ENCODE measurements at regions not wholly inside any gene's neighbourhood (a gene's known extent, or its start where the extent isn't known, plus 50 kb on each side); places are given as distances from the start of the nearest gene placed in this dataset.

DNA sequence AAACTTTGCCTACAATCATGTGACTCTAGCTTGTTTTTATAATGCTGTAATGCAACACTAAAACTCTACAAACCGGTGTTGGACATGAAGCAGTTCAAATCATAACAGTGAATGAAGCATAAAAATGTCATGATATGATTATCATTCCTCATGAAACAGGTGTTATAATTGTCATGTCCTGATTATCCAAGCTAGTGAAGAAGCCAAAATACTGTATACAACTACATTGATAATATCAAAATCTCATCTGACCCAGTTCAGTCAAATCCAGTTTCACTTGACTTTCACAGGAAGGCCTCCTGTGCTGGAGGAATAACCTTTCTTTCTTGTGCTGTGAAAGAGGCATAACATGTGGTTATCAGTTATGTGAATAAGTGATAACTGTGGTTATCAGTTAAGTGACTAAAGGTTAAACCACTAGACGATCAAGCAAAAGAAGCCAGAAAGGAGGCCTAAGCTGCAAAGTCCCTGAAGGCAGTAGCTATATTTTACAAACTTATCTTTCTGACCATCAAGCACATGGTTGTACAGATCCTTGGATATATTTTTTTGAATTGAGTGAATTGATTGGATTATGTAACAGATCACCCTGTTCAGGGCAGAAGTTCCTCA is 296.4 kb downstream of the TUSC7 start:
- H3K4me3 Mint-ChIP-seq = no peak overlapping the region
- peaks cover 0 to 16% (median 3%) of the 10 kb centered on the region in 6 donors for H3K9me3 Mint-ChIP-seq
- H3K4me1 Mint-ChIP-seq = peaks cover 0 to 5% of the 10 kb centered on the region in 2 donors
- H3K27ac Mint-ChIP-seq = no peak overlapping the region
- no peaks in the 10 kb centered on the region for H3K36me3 Mint-ChIP-seq
- peaks cover 0 to 2% (median 0%) of the 10 kb centered on the region in 3 donors for H3K27me3 Mint-ChIP-seq (ENCODE audit: low read depth in 3 of 3)
- no peak for DNase-seq

DNA sequence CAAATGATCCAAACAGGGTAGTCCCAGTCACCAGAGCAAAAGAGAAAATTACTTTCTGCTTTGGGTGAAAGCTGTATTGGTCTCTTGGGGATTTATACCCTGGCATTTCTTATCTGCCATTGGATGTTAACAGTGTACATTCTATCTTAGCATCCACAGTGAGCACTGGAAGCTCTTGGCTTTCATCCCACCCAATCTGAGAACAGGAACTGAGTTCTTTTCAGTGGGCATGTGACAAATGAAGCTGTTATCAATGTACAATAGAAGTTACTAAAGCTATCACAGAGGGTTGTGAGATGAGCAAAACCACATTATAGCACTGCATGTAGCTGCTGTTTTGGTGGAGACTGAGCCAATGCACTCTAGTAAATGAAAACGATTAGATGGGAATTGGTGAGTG is 300.7 kb downstream of the TUSC7 start:
- Mint-ChIP-seq H3K27me3 (ENCODE audit: low read depth in 3 of 3) (peaks cover 0 to 5% (median 2%) of the 10 kb centered on the region in 3 donors), H3K9me3 (peaks cover 0 to 12% (median 2%) of the 10 kb centered on the region in 6 donors), H3K27ac (no peak overlapping the region), H3K36me3 (no peaks in the 10 kb centered on the region), H3K4me1 (peaks cover 0 to 5% of the 10 kb centered on the region in 2 donors), H3K4me3 (no peak overlapping the region)
- DNase-seq = no peak

DNA sequence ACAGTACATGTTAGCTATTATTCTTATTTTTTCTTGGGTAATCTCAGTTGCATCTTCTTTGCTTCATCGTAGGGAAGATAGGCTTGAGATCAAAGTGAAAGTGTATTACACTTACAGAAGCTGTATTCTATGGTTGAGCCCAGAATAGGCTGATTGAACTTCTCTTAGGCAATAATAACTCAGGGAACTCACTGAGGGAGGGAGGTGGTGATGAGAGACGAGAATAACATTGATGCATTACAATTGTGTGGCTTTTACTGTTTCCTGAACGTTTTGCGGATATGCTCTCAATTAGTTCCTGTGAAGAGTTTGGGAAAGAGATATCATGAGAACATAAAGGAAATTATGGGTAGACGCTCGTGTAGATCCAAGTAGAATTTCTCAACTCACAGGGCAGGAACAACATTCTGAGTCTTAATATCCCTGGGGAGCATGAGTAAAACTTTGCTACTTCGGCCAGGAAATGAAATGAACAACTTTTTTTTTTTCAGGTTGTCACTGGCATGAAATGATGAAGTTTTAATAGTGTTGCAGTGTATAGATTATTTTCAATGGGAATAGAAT is 302.2 kb downstream of the TUSC7 start:
- peaks cover 0 to 5% (median under 1%) of the 10 kb centered on the region in 3 donors for H3K27me3 Mint-ChIP-seq (ENCODE audit: low read depth in 3 of 3)
- no peak overlapping the region for H3K4me3 Mint-ChIP-seq
- peaks cover 0 to 12% (median under 1%) of the 10 kb centered on the region in 6 donors for H3K9me3 Mint-ChIP-seq
- H3K27ac Mint-ChIP-seq = no peak overlapping the region
- no peaks in the 10 kb centered on the region for H3K36me3 Mint-ChIP-seq
- H3K4me1 Mint-ChIP-seq = no peaks in the 10 kb centered on the region
- no peak for DNase-seq

DNA sequence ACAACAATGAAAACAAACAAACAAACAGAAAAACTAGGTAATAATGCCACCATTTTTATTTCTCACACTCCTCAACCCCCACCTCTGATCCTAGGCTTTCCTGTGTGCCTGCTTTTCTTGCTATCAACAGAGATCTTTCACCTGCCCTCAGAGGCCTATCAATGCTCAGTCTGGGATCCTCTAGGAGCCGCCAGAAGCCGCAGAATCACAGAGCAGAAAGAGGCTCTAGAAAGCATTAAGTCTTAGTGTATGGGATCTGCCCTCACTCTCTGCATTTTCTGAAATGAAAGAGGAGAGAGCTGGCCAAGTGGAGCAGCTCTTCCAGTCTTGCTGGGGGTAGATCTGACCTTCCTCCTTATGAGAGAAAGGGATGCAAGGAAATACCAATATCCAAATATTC is 306.8 kb downstream of the TUSC7 start:
- no peak for DNase-seq
- Mint-ChIP-seq H3K4me3 (no peak overlapping the region), H3K4me1 (no peaks in the 10 kb centered on the region), H3K9me3 (peaks cover 0 to 13% (median 4%) of the 10 kb centered on the region in 6 donors), H3K27ac (no peak overlapping the region), H3K27me3 (ENCODE audit: low read depth in 3 of 3) (peaks cover 0 to 5% (median 0%) of the 10 kb centered on the region in 3 donors), H3K36me3 (no peaks in the 10 kb centered on the region)

DNA sequence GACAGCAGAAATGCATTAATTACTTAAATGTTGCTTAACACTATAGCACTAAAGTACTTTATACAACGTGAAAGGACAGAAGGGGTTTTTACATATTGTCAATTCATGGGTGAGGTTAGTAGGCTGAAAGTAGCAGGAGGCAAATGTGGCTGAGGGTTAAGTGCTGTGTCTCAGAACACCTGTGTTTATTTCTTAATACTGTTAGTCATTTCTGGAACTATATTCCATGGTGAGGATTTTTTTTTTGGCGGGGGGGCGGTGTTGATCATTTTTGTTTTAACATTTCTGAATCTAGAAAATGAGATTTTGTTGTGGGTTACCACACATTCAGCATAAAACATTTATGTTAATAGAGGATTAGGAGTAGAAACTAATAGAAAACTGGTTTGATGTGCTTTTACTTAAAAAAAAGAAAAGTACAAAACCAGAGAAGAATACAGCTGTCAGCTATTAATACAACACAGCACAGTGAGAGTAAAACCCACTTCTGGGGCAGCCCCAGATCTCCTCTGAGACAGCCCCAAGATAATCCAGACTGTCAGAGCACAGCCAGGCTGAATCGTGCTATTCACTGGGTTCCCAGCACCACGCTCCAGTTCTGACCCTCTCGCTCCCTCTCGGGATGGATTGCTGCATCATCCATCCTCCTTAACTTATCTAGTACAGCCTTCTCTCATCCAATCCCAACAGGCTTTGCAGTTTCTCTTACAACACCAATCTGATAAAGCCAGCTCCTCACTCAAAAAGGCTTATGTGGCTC is 307.7 kb downstream of the TUSC7 start:
- Mint-ChIP-seq H3K36me3 (no peaks in the 10 kb centered on the region), H3K9me3 (peaks cover 0 to 7% (median 4%) of the 10 kb centered on the region in 6 donors), H3K27me3 (ENCODE audit: low read depth in 3 of 3) (peaks cover 0 to 5% (median 0%) of the 10 kb centered on the region in 3 donors), H3K4me3 (no peak overlapping the region), H3K4me1 (no peaks in the 10 kb centered on the region), H3K27ac (no peak overlapping the region)
- DNase-seq = no peak

DNA sequence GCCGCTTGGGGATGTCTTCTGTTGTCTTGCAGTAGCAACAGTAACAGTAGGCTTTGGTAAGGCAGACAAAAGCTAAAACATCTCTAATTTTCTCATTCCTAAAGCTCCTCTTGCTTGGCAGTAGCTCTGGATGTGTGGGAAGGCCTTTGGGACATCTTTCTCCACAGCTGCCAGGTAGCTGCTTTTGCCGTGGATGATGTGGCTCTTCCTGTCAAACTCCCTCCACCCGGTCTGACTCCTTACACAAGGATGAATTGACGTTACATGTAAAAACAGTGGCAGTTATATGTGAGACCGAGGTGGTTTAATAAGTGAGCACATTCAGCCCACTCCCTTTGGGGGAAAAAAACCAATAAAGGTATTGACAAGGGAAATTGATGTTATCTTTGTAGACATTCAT is 309.1 kb downstream of the TUSC7 start:
- no peak overlapping the region for H3K27ac Mint-ChIP-seq
- H3K4me1 Mint-ChIP-seq = no peaks in the 10 kb centered on the region
- no peak for DNase-seq
- H3K27me3 Mint-ChIP-seq (ENCODE audit: low read depth in 3 of 3) = peaks cover 0 to 3% (median 0%) of the 10 kb centered on the region in 3 donors
- H3K36me3 Mint-ChIP-seq = no peaks in the 10 kb centered on the region
- H3K9me3 Mint-ChIP-seq = peaks cover 0 to 7% (median 4%) of the 10 kb centered on the region in 6 donors
- no peak overlapping the region for H3K4me3 Mint-ChIP-seq

DNA sequence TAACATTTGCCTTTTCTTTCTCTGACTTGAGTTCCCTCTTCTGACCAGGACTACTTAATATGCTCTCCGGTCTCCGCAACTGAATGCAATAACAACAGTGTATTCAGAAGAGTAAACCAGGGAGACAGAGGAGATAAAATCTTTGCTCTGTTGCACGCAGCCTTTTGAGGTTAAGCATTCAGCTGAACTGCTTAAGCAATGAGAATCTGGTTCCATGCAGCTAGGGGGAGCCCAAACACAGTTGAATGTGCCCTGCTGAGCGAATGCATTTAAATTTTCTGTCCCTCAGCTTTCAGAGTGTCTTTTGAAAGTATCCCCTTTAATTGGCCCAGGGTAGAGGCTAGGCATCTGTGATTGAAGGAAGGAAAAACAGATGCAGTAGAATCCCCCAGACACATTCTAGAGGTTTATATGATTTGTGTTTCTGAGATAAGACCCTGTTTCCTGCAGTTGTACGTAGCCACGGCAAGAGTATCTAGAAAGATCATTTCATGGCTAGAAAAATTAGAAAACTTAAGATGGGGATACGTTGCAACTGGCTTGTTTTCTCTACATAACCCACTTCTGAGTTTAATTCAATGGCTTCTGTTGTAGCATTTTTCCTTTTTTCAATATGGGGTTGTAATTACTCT is 309.6 kb downstream of the TUSC7 start:
- peaks cover 0 to 7% (median 4%) of the 10 kb centered on the region in 6 donors for H3K9me3 Mint-ChIP-seq
- no peak overlapping the region for H3K4me3 Mint-ChIP-seq
- no peak for DNase-seq
- peaks cover 0 to 3% (median 0%) of the 10 kb centered on the region in 3 donors for H3K27me3 Mint-ChIP-seq (ENCODE audit: low read depth in 3 of 3)
- no peak overlapping the region for H3K27ac Mint-ChIP-seq
- no peaks in the 10 kb centered on the region for H3K4me1 Mint-ChIP-seq
- no peaks in the 10 kb centered on the region for H3K36me3 Mint-ChIP-seq

DNA sequence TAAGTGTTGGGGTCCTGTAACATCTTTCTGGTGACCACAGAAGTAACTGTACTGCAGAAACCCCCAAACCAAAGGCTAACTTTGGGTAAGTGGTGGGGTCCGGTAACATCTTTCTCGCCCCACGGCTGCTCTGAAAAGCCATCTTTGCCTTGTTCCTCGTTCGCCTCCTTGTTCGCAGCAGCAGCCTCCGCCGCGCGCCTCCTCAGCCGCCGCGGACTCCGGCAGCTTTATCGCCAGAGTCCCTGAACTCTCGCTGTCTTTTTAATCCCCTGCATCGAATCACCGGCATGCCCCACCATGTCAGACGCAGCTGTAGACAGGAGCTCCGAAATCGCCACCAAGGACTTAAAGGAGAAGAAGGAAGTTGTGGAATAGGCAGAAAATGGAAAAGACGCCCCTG is 316.8 kb downstream of the TUSC7 start:
- no peak for DNase-seq
- peaks cover 0 to 17% (median 7%) of the 10 kb centered on the region in 6 donors for H3K9me3 Mint-ChIP-seq
- no peak overlapping the region for H3K4me3 Mint-ChIP-seq
- no peaks in the 10 kb centered on the region for H3K36me3 Mint-ChIP-seq
- no peaks in the 10 kb centered on the region for H3K27me3 Mint-ChIP-seq (ENCODE audit: low read depth in 3 of 3)
- H3K4me1 Mint-ChIP-seq = no peaks in the 10 kb centered on the region
- no peak overlapping the region for H3K27ac Mint-ChIP-seq

DNA sequence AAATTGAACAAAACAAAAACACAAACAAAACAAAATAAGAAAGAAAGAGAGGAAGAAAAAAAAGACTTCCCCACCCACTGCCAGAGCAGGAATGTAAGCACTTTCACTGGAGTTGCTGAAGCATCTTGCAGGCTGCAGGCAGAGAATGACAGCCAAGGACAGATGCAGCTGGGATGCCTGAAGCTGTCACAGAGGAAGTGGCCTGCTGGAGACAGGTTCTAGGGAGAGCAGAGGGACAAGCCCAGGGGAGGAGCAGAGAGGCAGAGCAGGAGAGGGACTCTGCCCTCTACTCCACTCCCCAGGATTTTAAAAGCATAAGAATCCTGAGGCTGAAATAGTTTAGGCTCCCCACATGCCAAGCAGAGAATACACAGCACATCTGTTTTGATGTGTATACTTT is 326.2 kb downstream of the TUSC7 start:
- Mint-ChIP-seq H3K27me3 (ENCODE audit: low read depth in 3 of 3) (peaks cover 0 to 4% (median 1%) of the 10 kb centered on the region in 3 donors), H3K4me3 (no peak overlapping the region), H3K9me3 (peaks cover 2 to 31% (median 9%) of the 10 kb centered on the region in 6 donors), H3K4me1 (no peaks in the 10 kb centered on the region), H3K36me3 (no peaks in the 10 kb centered on the region), H3K27ac (no peak overlapping the region)
- DNase-seq = no peak

DNA sequence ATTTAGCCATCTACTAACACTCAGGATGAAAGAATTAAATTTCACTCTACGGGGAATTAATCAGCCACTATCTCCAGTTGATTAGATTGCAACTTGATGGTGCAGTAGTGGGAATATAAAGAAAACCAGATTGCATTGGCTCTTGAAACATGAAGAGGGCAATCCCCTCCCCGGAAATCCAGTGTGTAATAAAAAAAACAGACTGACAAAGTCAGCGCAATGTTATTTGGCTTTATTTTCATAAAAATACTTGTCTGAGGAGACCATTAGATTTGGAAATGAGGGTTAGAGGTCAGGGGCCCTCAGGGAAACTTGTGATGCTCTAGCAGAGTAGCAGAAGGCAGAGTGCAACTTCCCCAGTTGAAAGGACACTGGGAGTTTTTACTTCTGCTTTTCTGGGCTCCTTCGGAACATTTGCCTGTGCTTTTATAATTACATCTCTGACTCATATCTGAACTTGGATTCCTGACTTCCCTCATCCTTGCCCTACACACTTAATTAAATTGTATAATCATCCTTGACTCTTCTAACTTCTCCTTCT is 326.8 kb downstream of the TUSC7 start:
- H3K4me3 Mint-ChIP-seq = no peak overlapping the region
- no peaks in the 10 kb centered on the region for H3K36me3 Mint-ChIP-seq
- peaks cover 0 to 4% (median 1%) of the 10 kb centered on the region in 3 donors for H3K27me3 Mint-ChIP-seq (ENCODE audit: low read depth in 3 of 3)
- peaks cover 2 to 31% (median 8%) of the 10 kb centered on the region in 6 donors for H3K9me3 Mint-ChIP-seq
- no peaks in the 10 kb centered on the region for H3K4me1 Mint-ChIP-seq
- DNase-seq = no peak
- H3K27ac Mint-ChIP-seq = no peak overlapping the region

DNA sequence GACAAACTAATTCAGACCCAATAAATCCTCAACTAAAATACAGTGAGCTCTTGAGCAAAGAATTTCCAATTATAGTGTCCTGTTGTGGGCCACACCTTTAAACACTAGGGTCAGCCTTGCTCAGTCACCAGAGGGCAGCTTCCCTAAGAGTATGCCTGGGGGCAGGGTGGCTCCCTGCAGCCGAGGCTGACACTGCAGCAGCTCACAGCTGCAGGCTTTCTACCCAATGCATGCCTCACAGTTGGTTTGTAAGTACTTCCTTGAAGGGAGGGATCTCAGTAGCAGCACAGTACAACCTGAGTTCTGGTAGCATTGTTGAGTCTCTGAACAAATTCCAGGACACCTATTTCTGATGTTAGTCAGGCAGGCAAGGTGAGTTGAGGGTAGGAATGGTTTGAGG is 335.6 kb downstream of the TUSC7 start:
- no peaks in the 10 kb centered on the region for H3K4me1 Mint-ChIP-seq

DNA sequence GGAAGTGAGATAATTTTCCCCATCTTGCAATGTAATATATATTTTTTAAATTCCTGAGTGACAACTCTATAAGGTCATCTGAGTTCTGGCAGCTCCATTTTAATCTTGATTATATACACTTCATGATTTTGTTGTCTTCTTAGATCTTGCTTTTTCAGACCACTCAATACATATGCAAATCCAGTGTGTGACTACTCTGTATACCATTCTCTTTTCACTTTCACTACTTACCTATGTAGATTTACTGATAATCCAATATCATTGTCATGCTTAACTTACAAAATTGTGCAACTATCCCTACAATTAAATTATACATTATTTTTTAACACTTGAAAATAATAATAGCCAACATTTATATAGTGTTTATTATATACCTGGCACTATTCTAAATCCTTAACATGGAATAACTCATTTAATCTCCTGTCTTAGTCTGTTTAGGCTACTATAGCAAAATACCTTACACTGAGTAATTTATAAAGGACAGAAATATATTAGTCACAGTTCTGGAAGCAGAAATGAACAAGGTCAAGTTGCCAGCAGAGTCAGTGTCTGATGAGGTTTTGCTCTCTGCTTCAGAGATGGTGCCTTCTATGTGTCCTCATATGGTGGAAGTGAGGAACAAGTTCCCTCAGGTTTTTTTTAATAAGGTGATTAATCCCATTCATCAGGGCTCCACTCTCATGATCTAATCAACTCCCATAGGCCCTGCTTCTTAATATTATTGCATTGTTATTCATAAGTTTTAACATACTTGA is 338.5 kb downstream of the TUSC7 start:
- DNase-seq = no peak
- Mint-ChIP-seq H3K9me3 (peaks cover 0 to 16% (median 6%) of the 10 kb centered on the region in 6 donors), H3K36me3 (no peaks in the 10 kb centered on the region), H3K4me1 (no peaks in the 10 kb centered on the region), H3K4me3 (no peak overlapping the region), H3K27ac (no peak overlapping the region), H3K27me3 (ENCODE audit: low read depth in 3 of 3) (no peaks in the 10 kb centered on the region)

More for the DNA sequence above, 335.6 kb downstream of the TUSC7 start:
- DNase-seq = no peak
- no peak overlapping the region for H3K4me3 Mint-ChIP-seq
- H3K9me3 Mint-ChIP-seq = peaks cover 2 to 25% (median 6%) of the 10 kb centered on the region in 6 donors
- no peak overlapping the region for H3K27ac Mint-ChIP-seq
- H3K27me3 Mint-ChIP-seq (ENCODE audit: low read depth in 3 of 3) = peaks cover 0 to 3% (median 1%) of the 10 kb centered on the region in 3 donors
- H3K36me3 Mint-ChIP-seq = no peaks in the 10 kb centered on the region

DNA sequence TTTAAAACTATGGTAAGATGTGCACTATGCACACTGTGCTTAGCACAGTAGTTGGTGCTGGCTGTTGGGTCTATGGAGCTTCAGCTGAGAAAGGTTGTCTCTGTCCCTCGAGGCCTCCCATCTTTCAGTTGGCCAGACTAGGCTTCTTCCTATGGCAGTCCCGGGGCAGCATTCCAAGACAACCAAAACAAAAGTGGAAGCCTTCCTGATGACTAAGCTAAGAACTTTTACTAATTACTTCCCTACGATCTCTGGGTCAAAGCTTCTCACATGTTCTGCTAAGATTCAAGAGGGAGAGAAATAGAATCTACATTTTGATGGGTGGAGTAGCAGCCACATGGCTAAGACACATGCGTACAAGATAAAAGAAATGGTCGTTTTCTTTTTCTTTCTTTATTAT is 342.8 kb downstream of the TUSC7 start:
- no peak overlapping the region for H3K27ac Mint-ChIP-seq
- DNase-seq = no peak
- H3K27me3 Mint-ChIP-seq (ENCODE audit: low read depth in 3 of 3) = peaks cover 0 to 2% (median 1%) of the 10 kb centered on the region in 3 donors
- H3K9me3 Mint-ChIP-seq = peaks cover 0 to 23% (median 8%) of the 10 kb centered on the region in 6 donors
- no peaks in the 10 kb centered on the region for H3K36me3 Mint-ChIP-seq
- H3K4me1 Mint-ChIP-seq = no peaks in the 10 kb centered on the region
- H3K4me3 Mint-ChIP-seq = no peak overlapping the region
